NT2/D1 (cell line): ENCODE measurements at regions not wholly inside any gene's neighbourhood (a gene's known extent, or its start where the extent isn't known, plus 50 kb on each side); places are given as distances from the start of the nearest gene placed in this dataset.

Experiments
- SUZ12 ChIP-seq: IDR thresholded peaks from 2 replicates; pipeline ENCODE4 v1.6.1; 2011; ENCODE audit not compliant: insufficient read length, insufficient read depth; ENCODE audit errors: extremely low read depth
- YY1 ChIP-seq: IDR thresholded peaks from 2 replicates; pipeline ENCODE4 v1.6.1; 2011; ENCODE audit not compliant: insufficient read length, insufficient read depth
- ZNF274 ChIP-seq: IDR thresholded peaks from 2 replicates; pipeline ENCODE4 v1.6.1; 2011; ENCODE audit warnings: mild to moderate bottlenecking, low read depth, low read length

DNA sequence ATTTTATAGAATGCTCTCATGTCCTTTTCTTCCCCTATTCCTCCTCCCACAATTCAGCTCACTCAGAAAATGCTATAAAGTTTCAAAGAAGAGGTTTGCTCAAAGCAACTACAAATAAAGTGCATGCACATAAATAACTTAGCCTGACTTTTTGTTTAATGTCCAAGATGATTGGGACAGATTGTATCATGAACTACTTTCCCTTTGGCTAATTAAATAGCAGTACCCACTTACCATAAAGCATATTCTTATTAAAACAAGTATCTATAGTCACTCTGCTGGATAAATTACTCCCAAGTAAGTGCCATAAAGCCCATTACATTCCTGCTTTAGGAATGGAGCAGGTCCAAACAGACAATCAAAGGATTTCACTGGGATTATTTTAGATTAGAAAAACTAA is 576.0 kb downstream of the LMO4 start:
- TF ChIP-seq ZNF274 (no peak), YY1 (no peak), SUZ12 (no peak)
